NOMO-1 treated with DMSO at 0.1 percent for 48 hours (cell line): ENCODE measurements at regions not wholly inside any gene's neighbourhood (a gene's known extent, or its start where the extent isn't known, plus 50 kb on each side); places are given as distances from the start of the nearest gene placed in this dataset.

Source experiments
- DNase-seq: peaks from one replicate; lab custom pipeline; 2025; ENCODE audit not compliant: unreplicated experiment; lab: John Stamatoyannopoulos, UW

DNA sequence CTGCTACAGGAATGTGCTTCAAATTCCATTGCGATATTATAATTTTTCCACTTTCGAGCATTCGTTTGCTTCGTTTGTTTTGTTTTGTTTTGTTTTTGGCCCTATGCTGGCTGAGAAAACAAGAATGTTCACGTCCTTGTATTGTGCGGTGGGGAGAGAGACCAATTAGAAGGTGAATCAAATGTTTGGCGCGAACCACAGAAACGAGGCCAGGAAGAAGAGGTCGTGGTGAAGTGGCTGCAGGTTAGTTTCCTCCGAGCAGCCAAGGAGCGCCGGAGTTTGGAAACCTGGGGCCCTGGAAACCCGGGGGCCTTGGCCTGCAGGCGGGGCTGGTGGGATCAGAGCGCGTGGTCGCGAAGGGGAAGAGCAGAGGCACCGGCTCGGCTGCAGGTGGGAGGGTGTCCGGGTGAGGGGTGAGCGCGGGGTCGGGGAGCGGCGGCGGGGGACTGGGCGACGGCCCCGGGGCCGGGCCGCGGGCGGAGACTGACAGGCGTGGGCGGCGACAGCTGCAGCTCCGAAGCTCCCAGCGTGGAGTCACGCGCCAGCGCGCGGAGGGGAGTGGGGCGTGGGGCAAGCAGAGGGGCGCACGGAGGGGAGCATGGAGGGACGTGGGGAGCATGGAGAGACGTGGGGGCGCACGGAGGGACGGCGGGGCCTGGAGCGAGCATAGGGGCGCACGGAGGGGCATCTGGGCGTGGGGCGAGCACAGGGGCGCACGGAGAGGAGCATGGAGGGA, 141.5 kb upstream of the PDE10A start:
- DNase-seq, result no peak

- DNase-seq, result no peak
These were observed 137.3 kb upstream of the PDE10A start for GRCh38 chr6:165800337-165800736.

DNA sequence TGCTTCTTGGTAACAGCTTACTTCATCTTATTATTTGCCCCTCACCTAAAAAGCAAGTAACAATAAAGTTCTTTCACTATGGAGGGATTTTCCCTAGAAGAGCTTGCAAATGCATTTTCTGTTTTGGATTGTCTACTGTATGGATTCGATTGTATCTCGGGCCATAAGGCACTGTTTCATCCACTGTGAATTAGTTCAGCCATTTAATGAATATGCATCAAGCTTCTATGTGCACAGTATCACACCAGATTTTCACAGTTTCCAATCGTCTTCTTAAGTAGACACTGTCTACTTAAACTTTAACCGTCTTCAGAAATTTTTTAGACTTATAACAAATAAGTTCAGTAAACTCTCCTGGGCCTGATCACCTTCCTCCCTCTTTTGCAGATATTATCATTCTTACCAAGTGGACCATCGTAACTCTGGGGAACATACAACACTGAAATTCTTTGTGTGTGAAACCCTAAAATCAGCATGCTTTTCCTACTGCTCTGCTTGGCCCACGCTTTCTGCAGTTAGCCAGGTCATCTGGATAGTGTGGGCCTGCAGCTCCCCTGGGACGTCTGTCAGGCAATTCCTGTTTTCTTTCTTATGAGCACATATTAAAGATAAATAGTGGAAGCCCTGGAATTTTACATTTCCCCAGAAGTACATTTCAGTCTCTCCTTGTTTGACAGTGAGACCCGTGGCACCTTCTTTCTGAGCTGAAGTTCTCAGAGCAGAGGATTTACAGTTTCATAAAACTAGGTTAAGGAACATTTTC, 136.5 kb upstream of the PDE10A start:
- DNase-seq, result no peak

GRCh38 chr6:165798991-165799390, 135.9 kb upstream of the PDE10A start:
- no peak for DNase-seq

DNA sequence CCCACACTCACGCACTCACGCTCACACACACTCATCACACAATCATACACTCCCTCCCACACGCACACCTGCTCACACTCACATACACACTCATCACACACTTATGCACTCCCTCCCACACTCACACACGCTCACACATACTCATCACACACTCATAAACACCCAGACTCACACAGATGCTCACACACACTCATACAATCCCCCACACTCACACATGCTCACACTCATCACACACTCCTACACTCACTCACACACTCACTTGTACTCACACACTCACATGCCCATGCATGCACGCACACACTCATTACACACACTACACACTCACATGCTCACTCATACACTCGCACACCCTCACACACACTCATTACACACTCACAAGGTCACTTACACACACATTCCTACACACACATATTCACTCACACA, 131.1 kb upstream of the PDE10A start:
- no peak for DNase-seq

DNA sequence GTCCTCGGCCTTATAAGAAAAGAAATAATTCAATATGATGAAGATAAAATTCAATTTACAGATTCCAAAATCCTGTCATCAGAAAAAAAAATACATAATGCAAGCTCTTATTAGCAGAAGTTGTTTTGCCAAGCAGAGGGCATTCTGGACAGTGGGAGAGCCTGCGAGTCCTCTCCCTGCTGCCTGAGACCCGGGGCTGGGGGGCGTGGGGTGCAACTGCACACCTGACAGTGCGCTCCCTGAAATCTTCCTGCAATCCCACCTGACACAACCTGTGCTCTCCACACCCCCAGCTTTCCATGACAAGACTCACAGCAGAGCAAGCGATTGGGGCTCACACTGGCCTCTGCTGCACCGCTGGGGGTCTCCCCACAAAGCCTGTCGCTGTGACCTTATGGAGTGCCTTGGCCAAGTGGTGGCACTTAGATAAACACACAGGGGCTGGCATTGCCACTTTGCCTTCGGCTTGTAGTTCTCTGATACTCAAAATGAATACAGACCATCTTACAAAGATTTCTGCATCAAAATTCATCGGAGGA, 130.3 kb upstream of the PDE10A start:
- no peak for DNase-seq

DNA sequence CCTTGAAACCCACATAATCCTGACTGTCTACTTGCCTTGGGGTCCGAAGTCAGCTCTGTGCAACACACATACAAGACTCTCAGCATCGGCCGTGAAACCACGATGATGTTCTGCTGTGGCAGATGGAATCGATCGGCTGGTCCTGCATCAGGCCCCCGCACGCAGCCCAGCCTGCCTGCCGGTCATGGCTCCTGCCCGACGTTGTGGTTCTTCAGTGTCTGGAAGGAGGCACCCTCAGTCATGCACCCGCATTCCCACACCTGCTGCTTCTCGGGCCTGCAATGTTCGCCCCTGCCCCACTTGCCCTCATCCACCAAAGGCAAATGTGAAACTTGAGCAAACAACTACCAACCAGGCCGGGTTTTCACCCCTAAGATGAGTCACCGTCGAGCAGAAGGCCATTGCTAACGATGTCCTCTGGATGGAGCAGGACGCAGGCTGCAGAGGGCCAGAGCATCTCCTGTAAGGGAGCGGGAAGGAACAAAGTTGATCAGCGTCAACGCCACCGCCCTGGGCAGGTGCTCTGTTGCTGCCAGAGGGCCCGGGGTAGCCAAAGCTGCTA, 128.9 kb upstream of the PDE10A start:
- DNase-seq, result no peak

- no peak for DNase-seq
These were observed 128.3 kb upstream of the PDE10A start for GRCh38 chr6:165791306-165791705.

- no peak for DNase-seq
These were observed 119.8 kb upstream of the PDE10A start for GRCh38 chr6:165782812-165783211.

DNA sequence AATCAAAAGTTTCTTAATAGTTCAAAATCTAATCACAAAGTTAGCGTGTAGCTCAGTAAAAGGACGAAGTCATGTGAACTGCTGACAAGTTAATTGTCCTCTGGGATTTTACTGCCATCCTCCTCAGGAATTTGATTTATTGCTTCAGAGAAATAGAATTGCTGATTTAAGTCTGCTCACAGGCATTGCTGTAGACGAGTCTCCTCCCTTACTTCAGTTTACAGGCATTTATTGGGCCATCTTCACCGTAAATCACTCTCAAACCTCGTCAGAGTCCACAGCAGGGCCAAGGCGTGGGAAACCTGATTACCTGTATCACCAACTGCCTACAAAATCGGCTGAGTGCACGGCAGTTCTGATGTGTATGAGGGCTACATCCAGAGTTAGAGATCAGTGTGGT, 119.1 kb upstream of the PDE10A start:
- DNase-seq, result no peak

DNA sequence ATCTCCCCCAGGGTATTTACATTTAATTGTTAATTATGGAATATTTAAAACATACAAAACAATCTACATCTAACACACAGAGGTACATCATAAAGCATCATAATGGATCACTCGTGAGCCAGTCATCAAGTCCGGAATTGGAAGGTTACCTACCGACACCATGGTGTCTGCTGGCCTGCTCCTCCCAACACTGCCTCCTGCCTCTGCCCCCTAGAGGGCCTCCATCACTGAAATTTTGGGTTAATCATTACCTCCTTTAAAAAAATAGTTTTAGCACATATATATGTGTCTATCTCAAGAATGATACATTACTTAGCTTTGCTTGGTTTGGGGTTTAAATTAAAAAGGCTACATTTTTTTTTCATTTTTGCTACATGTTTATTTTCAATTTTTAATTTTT, 114.6 kb upstream of the PDE10A start:
- DNase-seq, result no peak

- no peak for DNase-seq
These were observed 113.7 kb upstream of the PDE10A start for GRCh38 chr6:165776691-165777090.

GRCh38 chr6:165775721-165776120, 112.7 kb upstream of the PDE10A start:
- DNase-seq, result no peak

- DNase-seq, result no peak
These were observed 112.0 kb upstream of the PDE10A start for GRCh38 chr6:165774903-165775601.

DNA sequence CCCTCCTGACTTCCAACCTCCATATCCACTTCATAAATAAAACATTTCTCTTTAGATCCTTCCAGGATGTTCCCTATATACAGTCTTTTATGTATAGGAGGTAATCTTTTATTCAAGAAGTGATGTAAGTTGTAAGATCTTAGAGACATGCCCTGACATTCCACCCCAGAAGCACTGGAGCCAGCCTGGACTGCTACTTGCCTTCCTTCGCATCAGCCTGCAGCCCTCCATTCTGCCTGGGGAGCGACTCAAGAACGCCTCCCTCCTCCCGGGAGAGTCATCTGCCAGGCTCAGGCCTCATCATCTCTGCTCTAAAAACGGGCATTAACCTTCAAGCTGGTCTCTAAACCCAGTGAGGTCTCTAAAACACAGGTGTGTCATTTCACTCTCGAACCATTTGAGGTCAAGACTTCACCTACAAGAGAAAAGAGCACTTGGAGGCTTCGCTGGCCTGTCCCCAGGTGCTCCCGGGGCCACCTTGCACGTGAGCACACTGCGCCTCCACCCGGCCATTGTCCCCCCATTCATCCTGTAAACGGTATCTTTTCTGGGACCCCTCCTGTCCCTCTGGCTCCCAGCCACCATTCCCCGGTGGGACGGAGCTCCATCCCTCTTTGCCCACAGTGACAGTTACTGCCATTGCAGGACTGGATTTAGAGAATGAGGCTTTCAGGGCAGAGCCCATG, 107.5 kb upstream of the PDE10A start:
- DNase-seq, result no peak

- no peak for DNase-seq
These were observed 106.8 kb upstream of the PDE10A start for GRCh38 chr6:165769884-165770283.

- no peak for DNase-seq
These were observed 106.4 kb upstream of the PDE10A start for GRCh38 chr6:165769401-165769800.

GRCh38 chr6:165768961-165769360, 105.9 kb upstream of the PDE10A start:
- no peak for DNase-seq

GRCh38 chr6:165767228-165767627, 104.2 kb upstream of the PDE10A start:
- DNase-seq, result no peak

DNA sequence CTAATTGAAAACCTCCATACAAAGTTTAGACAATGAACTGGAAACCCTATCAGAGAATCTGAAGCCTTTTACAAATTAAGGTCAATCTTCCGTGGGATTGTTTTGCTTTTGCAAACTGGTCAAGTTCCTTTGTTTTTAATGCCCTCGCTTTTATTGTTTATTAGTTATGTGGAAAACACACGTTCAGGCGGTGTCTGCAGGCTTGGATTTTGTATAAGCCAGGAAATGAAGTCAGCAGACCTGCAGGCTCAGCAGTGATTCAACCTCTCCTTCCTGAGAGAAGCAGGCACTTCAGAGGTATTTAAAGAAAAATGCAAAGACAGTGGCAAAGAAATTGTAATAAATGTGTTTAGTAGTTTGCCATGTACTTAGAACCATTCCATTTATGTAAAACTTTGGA, 103.4 kb upstream of the PDE10A start:
- no peak for DNase-seq

DNA sequence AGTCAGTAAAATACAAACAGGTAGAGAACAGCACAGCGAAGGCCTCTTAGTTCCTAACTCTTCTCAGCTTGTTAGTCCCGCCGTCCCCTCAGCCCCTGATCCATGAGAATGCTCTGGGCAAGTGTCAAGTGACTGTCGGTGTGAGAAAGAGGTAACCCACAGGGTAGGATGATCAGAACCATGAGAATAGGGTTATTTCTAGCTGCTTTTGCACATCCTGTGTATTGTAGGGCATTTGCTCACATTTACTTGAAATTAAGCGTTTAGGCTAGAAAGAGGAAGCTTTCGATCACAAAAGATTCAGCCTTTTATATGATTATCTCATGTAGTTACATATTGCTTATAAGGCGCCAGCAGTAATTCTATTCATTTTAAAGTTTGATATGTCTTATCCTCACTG, 103.0 kb upstream of the PDE10A start:
- no peak for DNase-seq
